ENCODE measurements at regions not wholly inside any gene's neighbourhood (a gene's known extent, or its start where the extent isn't known, plus 50 kb on each side); places are given as distances from the start of the nearest gene placed in this dataset.

GRCh38 chr12:14264778-14265177 is 100.7 kb upstream of the ATF7IP start:
- TF ChIP-seq, protein P1, sequence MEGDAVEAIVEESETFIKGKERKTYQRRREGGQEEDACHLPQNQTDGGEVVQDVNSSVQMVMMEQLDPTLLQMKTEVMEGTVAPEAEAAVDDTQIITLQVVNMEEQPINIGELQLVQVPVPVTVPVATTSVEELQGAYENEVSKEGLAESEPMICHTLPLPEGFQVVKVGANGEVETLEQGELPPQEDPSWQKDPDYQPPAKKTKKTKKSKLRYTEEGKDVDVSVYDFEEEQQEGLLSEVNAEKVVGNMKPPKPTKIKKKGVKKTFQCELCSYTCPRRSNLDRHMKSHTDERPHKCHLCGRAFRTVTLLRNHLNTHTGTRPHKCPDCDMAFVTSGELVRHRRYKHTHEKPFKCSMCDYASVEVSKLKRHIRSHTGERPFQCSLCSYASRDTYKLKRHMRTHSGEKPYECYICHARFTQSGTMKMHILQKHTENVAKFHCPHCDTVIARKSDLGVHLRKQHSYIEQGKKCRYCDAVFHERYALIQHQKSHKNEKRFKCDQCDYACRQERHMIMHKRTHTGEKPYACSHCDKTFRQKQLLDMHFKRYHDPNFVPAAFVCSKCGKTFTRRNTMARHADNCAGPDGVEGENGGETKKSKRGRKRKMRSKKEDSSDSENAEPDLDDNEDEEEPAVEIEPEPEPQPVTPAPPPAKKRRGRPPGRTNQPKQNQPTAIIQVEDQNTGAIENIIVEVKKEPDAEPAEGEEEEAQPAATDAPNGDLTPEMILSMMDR (IDR thresholded peaks at IDR 0.05; ENCODE audit: control insufficient read depth, insufficient read depth, low read depth, low read length, missing control alignments): no peak
- DNase-seq (ENCODE audit: low read depth): no peak
- H3K4me3 ChIP-seq (ENCODE audit: control insufficient read depth, low read depth, low read length): no peak overlapping the region

- no peak overlapping the region for H3K4me3 ChIP-seq (ENCODE audit: control insufficient read depth, low read depth, low read length)
- DNase-seq (ENCODE audit: low read depth): no peak
- TF ChIP-seq, protein P1 (IDR thresholded peaks at IDR 0.05; ENCODE audit: control insufficient read depth, insufficient read depth, low read depth, low read length, missing control alignments): no peak
Observed at GRCh38 chr12:14268120-14268515, 97.4 kb upstream of the ATF7IP start.

DNA sequence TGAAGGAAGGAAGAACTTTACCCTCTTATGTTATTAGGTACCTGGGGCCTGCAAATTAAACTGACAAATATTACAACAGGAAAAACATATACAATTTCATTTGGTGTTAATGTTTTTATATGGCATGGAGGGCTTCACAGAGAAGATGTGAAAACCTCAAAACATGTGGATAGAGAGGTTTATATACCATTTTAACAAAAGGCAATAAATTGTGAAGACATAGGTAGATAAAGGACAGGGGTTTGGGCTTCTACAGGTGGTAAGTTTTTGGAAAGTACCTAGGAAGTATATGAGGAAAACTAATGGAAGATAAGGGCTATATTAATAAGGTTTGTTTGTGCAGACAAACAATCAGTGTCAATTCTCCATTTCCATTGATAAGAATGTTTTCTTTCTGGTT is 95.1 kb upstream of the ATF7IP start:
- TF ChIP-seq, protein P1 (IDR thresholded peaks at IDR 0.05; ENCODE audit: control insufficient read depth, insufficient read depth, low read depth, low read length, missing control alignments): no peak
- no peak overlapping the region for H3K4me3 ChIP-seq (ENCODE audit: control insufficient read depth, low read depth, low read length)
- no peak for DNase-seq (ENCODE audit: low read depth)

GRCh38 chr12:14272956-14273912 is 92.2 kb upstream of the ATF7IP start:
- no peak overlapping the region for H3K4me3 ChIP-seq (ENCODE audit: control insufficient read depth, low read depth, low read length)
- TF ChIP-seq, protein P1 (IDR thresholded peaks at IDR 0.05; ENCODE audit: control insufficient read depth, insufficient read depth, low read depth, low read length, missing control alignments): no peak
- no peak for DNase-seq (ENCODE audit: low read depth)

DNA sequence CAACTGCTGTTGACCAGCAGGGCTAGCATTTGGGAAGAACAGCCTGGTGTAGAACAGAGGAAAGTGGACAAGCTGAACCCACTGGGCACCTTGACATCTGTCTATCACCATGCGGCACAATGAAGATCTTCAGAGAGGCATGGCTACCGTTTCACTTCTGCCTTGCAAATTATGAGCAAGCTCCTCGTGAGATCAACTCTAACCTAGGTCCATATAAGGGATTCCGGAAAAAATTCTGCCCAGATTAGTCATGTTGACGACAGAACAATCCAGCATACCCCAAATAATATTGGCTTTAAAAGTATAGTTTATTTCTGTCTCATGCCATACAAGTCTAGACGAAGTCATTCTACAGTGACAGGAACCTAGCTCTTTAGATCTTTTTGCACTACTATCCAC is 91.6 kb upstream of the ATF7IP start:
- TF ChIP-seq, protein P1 (IDR thresholded peaks at IDR 0.05; ENCODE audit: control insufficient read depth, insufficient read depth, low read depth, low read length, missing control alignments): no peak
- DNase-seq (ENCODE audit: low read depth): no peak
- no peak overlapping the region for H3K4me3 ChIP-seq (ENCODE audit: control insufficient read depth, low read depth, low read length)

- no peak overlapping the region for H3K4me3 ChIP-seq (ENCODE audit: control insufficient read depth, low read depth, low read length)
- no peak for DNase-seq (ENCODE audit: low read depth)
- TF ChIP-seq, protein P1 (IDR thresholded peaks at IDR 0.05; ENCODE audit: control insufficient read depth, insufficient read depth, low read depth, low read length, missing control alignments): no peak
Observed at GRCh38 chr12:14275111-14275510, 90.4 kb upstream of the ATF7IP start.

Measured in AG09309 (cell line).